Epithelial cell of esophagus (primary cell): ENCODE measurements at regions not wholly inside any gene's neighbourhood (a gene's known extent, or its start where the extent isn't known, plus 50 kb on each side); places are given as distances from the start of the nearest gene placed in this dataset.

Experiments used
- DNase-seq: peaks from one replicate; pipeline ENCODE4 v3.0.0; 2010; ENCODE audit warnings: low read depth
- H3K4me3 ChIP-seq: 2 replicates; pipeline ENCODE4 v1.5.1; 2011; ENCODE audit warnings: mild to moderate bottlenecking, low read length, control low read depth
- CTCF ChIP-seq: IDR thresholded peaks from 2 replicates; pipeline ENCODE4 v1.5.1; 2011; ENCODE audit warnings: low read depth, mild to moderate bottlenecking, low read length, control low read depth, inconsistent platforms; ENCODE audit not compliant: insufficient read depth; ENCODE audit errors: missing control alignments

- no peak for DNase-seq
- TF ChIP-seq CTCF, result no peak
- H3K4me3 ChIP-seq, result no peak overlapping the region
Observed at GRCh38 chr7:68491523-68492358, 1106.5 kb upstream of the AUTS2 start.

DNA sequence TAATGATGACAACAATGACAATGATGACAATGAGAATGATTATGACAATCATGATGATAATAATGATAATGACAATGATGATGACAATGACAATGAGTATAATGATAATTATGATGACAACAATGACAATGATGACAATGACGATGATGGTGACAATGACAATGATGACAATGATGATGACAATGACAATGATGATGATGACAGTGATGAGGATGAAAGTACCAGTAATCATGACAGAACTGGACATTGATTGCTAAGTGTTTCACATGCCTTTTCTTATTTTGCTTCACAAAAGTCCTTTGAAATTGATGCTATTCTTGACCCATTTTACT lies 1106.0 kb upstream of the AUTS2 start:
- H3K4me3 ChIP-seq, result no peak overlapping the region
- no peak for DNase-seq
- no peak for TF ChIP-seq CTCF

DNA sequence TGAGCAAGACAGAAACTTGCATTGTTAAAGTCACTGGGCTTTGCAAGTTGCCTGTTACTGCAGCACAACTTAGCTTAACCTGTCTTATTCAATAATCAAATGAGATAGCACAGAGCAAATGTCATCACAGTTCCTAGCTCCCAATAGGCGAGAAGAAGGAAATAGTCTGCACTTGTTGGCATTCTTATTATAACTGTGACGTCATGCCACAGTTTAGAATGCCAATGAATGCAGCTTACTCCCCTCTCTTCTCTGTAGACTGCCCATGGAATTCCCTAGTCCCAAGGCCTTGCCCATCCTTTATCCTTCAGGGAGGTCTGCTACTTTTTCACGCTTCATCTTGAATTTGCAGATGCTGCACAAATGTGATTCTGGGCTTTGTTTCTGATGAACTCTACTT lies 1094.9 kb upstream of the AUTS2 start:
- no peak for DNase-seq
- H3K4me3 ChIP-seq, result no peak overlapping the region
- no peak for TF ChIP-seq CTCF

GRCh38 chr7:68504716-68505115 lies 1093.6 kb upstream of the AUTS2 start:
- no peak overlapping the region for H3K4me3 ChIP-seq

DNA sequence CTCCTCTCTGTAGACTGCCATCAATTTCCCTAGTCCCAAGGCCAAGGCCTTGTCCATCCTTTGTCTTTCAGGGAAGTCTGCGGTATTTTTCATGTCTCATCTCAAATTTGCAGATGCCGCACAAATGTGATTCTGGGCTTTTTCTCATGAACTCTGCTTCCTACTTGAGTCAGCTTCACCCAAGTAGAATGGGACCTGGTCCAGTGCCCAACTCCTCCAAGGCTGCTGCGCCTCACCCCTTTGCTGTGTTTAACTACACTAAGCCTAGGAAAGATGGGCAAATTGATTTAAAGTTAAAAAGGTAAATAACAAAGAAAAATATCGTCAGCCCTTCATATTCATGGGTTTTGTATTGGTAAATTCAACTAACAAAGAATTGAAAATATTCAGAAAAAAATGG lies 1092.6 kb upstream of the AUTS2 start:
- H3K4me3 ChIP-seq, result no peak overlapping the region
- TF ChIP-seq CTCF, result no peak
- no peak for DNase-seq

More at GRCh38 chr7:68504716-68505115, 1093.6 kb upstream of the AUTS2 start:
- TF ChIP-seq CTCF, result no peak
- DNase-seq, result no peak

GRCh38 chr7:68507668-68508067 lies 1090.6 kb upstream of the AUTS2 start:
- no peak overlapping the region for H3K4me3 ChIP-seq
- no peak for DNase-seq
- TF ChIP-seq CTCF, result no peak

GRCh38 chr7:68509054-68509453 lies 1089.2 kb upstream of the AUTS2 start:
- TF ChIP-seq CTCF, result no peak
- no peak overlapping the region for H3K4me3 ChIP-seq
- no peak for DNase-seq
